PC-9 (cell line): ENCODE measurements at regions not wholly inside any gene's neighbourhood (a gene's known extent, or its start where the extent isn't known, plus 50 kb on each side); places are given as distances from the start of the nearest gene placed in this dataset.
"Not testable (repeated sequence)": the region's sequence is repeated elsewhere in the genome, so short reads cannot be mapped to it uniquely, and the experiment has no call there.

ENCODE experiments used
- CTCF ChIP-seq: fragments of 200-600 bp; sonication (generic); conservative IDR thresholded peaks from 2 replicates; pipeline ENCODE4 v1.6.1; 2017; ENCODE audit warnings: mixed run types, antibody characterized with exemption, mild to moderate bottlenecking, moderate library complexity
- EZH2 ChIP-seq: fragments of 200-600 bp; sonication (generic); IDR thresholded peaks from 2 replicates; pipeline ENCODE4 v1.8.0; 2017; ENCODE audit warnings: antibody characterized with exemption, low read depth

- not testable (repeated sequence) for TF ChIP-seq CTCF, EZH2
Measured at GRCh38 chr4:55696424-55696823, 60.3 kb upstream of the NMU start.
